MM.1S (cell line): ENCODE measurements at regions not wholly inside any gene's neighbourhood (a gene's known extent, or its start where the extent isn't known, plus 50 kb on each side); places are given as distances from the start of the nearest gene placed in this dataset.

ENCODE experiments used
- CTCF ChIP-seq: fragments of 300-600 bp; sonication (generic); IDR thresholded peaks from 2 replicates; pipeline ENCODE4 v1.5.1; 2016; ENCODE audit warnings: antibody characterized with exemption, low read length, mixed read lengths
- EZH2 ChIP-seq: fragments of 300-600 bp; sonication (generic); optimal IDR thresholded peaks from 2 replicates; pipeline ENCODE3; 2017; ENCODE audit warnings: low read depth, mild to moderate bottlenecking, antibody characterized with exemption, low read length, mixed read lengths

- TF ChIP-seq EZH2 (no peak), CTCF (no peak)
These were observed 1445.8 kb upstream of the FLRT2 start for GRCh38 chr14:84084056-84084630.
